ENCODE measurements at regions not wholly inside any gene's neighbourhood (a gene's known extent, or its start where the extent isn't known, plus 50 kb on each side); places are given as distances from the start of the nearest gene placed in this dataset.

DNA sequence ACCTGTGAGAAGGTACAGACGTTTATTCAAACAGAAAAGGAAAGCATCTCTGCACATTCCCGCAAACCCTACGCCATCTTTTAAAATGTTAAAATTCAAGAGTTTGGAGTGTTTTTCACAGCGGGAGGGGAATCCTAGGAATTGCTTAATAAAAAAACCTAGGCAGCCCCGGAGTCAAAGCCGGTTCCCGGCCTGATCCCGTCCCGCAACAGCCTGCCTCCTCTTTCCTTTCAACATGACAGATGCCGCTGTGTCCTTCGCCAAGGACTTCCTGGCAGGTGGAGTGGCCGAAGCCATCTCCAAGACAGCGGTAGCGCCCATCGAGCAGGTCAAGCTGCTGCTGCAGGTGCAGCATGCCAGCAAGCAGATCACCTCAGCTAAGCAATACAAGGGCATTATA lies 123.0 kb upstream of the VSTM2A start:
- Histone ChIP-seq H3K4me3 (ENCODE audit: low read depth in 2 of 2, low read length in 2 of 2) (no peak overlapping the region), H3K27ac (ENCODE audit: low read length) (no peak overlapping the region), H3K36me3 (ENCODE audit: control insufficient read depth, insufficient read depth, low read length) (no peaks in the 10 kb centered on the region), H3K27me3 (ENCODE audit: control insufficient read depth, insufficient read depth, low read length) (no peaks in the 10 kb centered on the region), H3K4me1 (ENCODE audit: control insufficient read depth, insufficient read depth, low read length) (no peaks in the 10 kb centered on the region), H3K9me3 (ENCODE audit: control insufficient read depth, insufficient read depth, low read depth, low read length) (no peaks in the 10 kb centered on the region)
- ChIA-PET POLR2A (no interaction called here), CTCF (no interaction called here)
- no TSS peak for BruUV-seq (replicated peaks)
- no peak for DNase-seq (ENCODE audit: low read depth, low spot score)
- intact Hi-C loops (cut with micrococcal nuclease; ENCODE audit: unreplicated experiment), result no loop called here
- no peak for ATAC-seq
- TF ChIP-seq TCF7L2 (IDR thresholded peaks at IDR 0.05; ENCODE audit: low read depth, low read length) (no peak), POLR2AphosphoS5 (IDR thresholded peaks at IDR 0.05; ENCODE audit: low read depth, low read length) (no peak), SIN3A (IDR thresholded peaks at IDR 0.05; ENCODE audit: borderline replicate concordance, insufficient read depth, low read depth, low read length) (no peak)
- TF ChIP-seq, protein P1, sequence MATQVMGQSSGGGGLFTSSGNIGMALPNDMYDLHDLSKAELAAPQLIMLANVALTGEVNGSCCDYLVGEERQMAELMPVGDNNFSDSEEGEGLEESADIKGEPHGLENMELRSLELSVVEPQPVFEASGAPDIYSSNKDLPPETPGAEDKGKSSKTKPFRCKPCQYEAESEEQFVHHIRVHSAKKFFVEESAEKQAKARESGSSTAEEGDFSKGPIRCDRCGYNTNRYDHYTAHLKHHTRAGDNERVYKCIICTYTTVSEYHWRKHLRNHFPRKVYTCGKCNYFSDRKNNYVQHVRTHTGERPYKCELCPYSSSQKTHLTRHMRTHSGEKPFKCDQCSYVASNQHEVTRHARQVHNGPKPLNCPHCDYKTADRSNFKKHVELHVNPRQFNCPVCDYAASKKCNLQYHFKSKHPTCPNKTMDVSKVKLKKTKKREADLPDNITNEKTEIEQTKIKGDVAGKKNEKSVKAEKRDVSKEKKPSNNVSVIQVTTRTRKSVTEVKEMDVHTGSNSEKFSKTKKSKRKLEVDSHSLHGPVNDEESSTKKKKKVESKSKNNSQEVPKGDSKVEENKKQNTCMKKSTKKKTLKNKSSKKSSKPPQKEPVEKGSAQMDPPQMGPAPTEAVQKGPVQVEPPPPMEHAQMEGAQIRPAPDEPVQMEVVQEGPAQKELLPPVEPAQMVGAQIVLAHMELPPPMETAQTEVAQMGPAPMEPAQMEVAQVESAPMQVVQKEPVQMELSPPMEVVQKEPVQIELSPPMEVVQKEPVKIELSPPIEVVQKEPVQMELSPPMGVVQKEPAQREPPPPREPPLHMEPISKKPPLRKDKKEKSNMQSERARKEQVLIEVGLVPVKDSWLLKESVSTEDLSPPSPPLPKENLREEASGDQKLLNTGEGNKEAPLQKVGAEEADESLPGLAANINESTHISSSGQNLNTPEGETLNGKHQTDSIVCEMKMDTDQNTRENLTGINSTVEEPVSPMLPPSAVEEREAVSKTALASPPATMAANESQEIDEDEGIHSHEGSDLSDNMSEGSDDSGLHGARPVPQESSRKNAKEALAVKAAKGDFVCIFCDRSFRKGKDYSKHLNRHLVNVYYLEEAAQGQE (IDR thresholded peaks at IDR 0.05; ENCODE audit: insufficient read depth in 1 of 2, low read depth in 2 of 2, low read length in 1 of 2), result no peak
- TF ChIP-seq, protein P2, sequence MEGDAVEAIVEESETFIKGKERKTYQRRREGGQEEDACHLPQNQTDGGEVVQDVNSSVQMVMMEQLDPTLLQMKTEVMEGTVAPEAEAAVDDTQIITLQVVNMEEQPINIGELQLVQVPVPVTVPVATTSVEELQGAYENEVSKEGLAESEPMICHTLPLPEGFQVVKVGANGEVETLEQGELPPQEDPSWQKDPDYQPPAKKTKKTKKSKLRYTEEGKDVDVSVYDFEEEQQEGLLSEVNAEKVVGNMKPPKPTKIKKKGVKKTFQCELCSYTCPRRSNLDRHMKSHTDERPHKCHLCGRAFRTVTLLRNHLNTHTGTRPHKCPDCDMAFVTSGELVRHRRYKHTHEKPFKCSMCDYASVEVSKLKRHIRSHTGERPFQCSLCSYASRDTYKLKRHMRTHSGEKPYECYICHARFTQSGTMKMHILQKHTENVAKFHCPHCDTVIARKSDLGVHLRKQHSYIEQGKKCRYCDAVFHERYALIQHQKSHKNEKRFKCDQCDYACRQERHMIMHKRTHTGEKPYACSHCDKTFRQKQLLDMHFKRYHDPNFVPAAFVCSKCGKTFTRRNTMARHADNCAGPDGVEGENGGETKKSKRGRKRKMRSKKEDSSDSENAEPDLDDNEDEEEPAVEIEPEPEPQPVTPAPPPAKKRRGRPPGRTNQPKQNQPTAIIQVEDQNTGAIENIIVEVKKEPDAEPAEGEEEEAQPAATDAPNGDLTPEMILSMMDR (IDR thresholded peaks at IDR 0.05), result no peak
- in situ Hi-C loops (cut with HindIII; ENCODE audit: low pct_unique_long_range_greater_than_20kb, low sequenced_read_pairs), result no loop called here

- ATAC-seq, result no peak
- in situ Hi-C loops (cut with HindIII; ENCODE audit: low pct_unique_long_range_greater_than_20kb, low sequenced_read_pairs) (no loop called here), intact Hi-C loops (cut with micrococcal nuclease; ENCODE audit: unreplicated experiment) (no loop called here)
- Histone ChIP-seq H3K27me3 (ENCODE audit: control insufficient read depth, insufficient read depth, low read length) (no peaks in the 10 kb centered on the region), H3K9me3 (ENCODE audit: control insufficient read depth, insufficient read depth, low read depth, low read length) (no peaks in the 10 kb centered on the region), H3K27ac (ENCODE audit: low read length) (no peak overlapping the region), H3K4me1 (ENCODE audit: control insufficient read depth, insufficient read depth, low read length) (no peaks in the 10 kb centered on the region), H3K4me3 (ENCODE audit: low read depth in 2 of 2, low read length in 2 of 2) (no peak overlapping the region), H3K36me3 (ENCODE audit: control insufficient read depth, insufficient read depth, low read length) (no peaks in the 10 kb centered on the region)
- BruUV-seq (replicated peaks), result no TSS peak
- no peak for DNase-seq (ENCODE audit: low read depth, low spot score)
- CTCF ChIA-PET, result no interaction called here
- TF ChIP-seq, protein P2 (IDR thresholded peaks at IDR 0.05), result no peak
- no peak for TF ChIP-seq SIN3A (IDR thresholded peaks at IDR 0.05; ENCODE audit: borderline replicate concordance, insufficient read depth, low read depth, low read length)
- TF ChIP-seq, protein P1 (IDR thresholded peaks at IDR 0.05; ENCODE audit: insufficient read depth in 1 of 2, low read depth in 2 of 2, low read length in 1 of 2), result no peak
- TF ChIP-seq TCF7L2 (IDR thresholded peaks at IDR 0.05; ENCODE audit: low read depth, low read length), result no peak
- TF ChIP-seq POLR2AphosphoS5 (IDR thresholded peaks at IDR 0.05; ENCODE audit: low read depth, low read length), result no peak
- POLR2A ChIA-PET, result no interaction called here
Measured at GRCh38 chr7:54426406-54426805, 115.8 kb upstream of the VSTM2A start.
